ENCODE measurements at regions not wholly inside any gene's neighbourhood (a gene's known extent, or its start where the extent isn't known, plus 50 kb on each side); places are given as distances from the start of the nearest gene placed in this dataset.

- no peak for TF ChIP-seq CTCF (IDR thresholded peaks at IDR 0.05)
- Histone ChIP-seq H3K27ac (no peak overlapping the region), H3K4me3 (no peak overlapping the region)
- DNase-seq (ENCODE audit: low spot score), result no peak
Measured at GRCh38 chr2:121161272-121161671, 123.7 kb downstream of the TFCP2L1 start.

- no peak for DNase-seq (ENCODE audit: low spot score)
- Histone ChIP-seq H3K27ac (no peak overlapping the region), H3K4me3 (no peak overlapping the region)
- no peak for TF ChIP-seq CTCF (IDR thresholded peaks at IDR 0.05)
Measured at GRCh38 chr2:121162893-121163292, 122.1 kb downstream of the TFCP2L1 start.

GRCh38 chr2:121164042-121164441 is 121.0 kb downstream of the TFCP2L1 start:
- no peak for TF ChIP-seq CTCF (IDR thresholded peaks at IDR 0.05)
- H3K4me3 ChIP-seq, result no peak overlapping the region
- no peak overlapping the region for H3K27ac ChIP-seq
- no peak for DNase-seq (ENCODE audit: low spot score)

DNA sequence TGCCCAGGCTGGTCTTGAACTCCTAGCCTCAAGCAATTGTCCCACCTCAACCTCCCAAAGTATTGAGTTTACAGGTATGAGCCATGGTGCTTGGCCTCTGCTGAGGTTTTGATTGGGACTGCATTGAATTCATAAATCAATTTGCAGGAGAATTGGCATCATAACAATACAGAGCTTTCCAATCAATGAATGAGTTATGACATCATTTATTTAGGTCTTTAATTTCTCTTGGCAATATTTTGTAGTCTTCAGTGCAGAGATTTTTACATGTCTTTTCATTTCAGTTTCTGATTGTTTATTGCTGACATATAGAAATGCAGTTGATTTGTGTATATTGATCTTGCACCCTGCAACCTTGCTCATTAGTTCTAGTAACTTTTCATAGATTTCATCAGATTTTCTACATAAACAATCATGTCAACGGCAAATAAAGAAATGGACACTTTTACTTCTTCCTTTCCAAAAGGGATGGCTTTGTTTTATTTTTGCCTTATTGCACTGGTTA is 119.9 kb downstream of the TFCP2L1 start:
- peak; percentile 16 for DNase-seq (ENCODE audit: low spot score)
- TF ChIP-seq CTCF (IDR thresholded peaks at IDR 0.05), result no peak
- no peak overlapping the region for H3K4me3 ChIP-seq
- H3K27ac ChIP-seq, result no peak overlapping the region

All from coronary artery (tissue), 2 donors.